ENCODE measurements at regions not wholly inside any gene's neighbourhood (a gene's known extent, or its start where the extent isn't known, plus 50 kb on each side); places are given as distances from the start of the nearest gene placed in this dataset.

- TF ChIP-seq CTCF (IDR thresholded peaks at IDR 0.05; ENCODE audit: control extremely low read depth in 1 of 3, insufficient read depth in 1 of 3, low read depth in 1 of 3, low read length in 3 of 3), result no peak
- TF ChIP-seq FOSL1 (IDR thresholded peaks at IDR 0.05; ENCODE audit: insufficient read depth, low read depth, low read length), result no peak
- TF ChIP-seq CHD1 (IDR thresholded peaks at IDR 0.05; ENCODE audit: low read depth, low read length), result no peak
- TF ChIP-seq BCL11A (IDR thresholded peaks at IDR 0.05; ENCODE audit: low read depth in 2 of 2, low read length in 2 of 2), result no peak
- no peak for TF ChIP-seq POLR2AphosphoS5 (IDR thresholded peaks at IDR 0.05; ENCODE audit: low read depth, low read length)
- TF ChIP-seq EGR1 (IDR thresholded peaks at IDR 0.05; ENCODE audit: borderline replicate concordance, low read depth, low read length), result no peak
- no peak for TF ChIP-seq USF2 (IDR thresholded peaks at IDR 0.05; ENCODE audit: low read length)
Observed at GRCh38 chr17:54727624-54728023, 173.0 kb upstream of the TOM1L1 start.
